Fibroblast of skin of abdomen (primary cell): ENCODE measurements at regions not wholly inside any gene's neighbourhood (a gene's known extent, or its start where the extent isn't known, plus 50 kb on each side); places are given as distances from the start of the nearest gene placed in this dataset.
A peak's percentile ranks its signal among the peaks of the same experiment; 100 is the strongest.
"Not testable (repeated sequence)": the region's sequence is repeated elsewhere in the genome, so short reads cannot be mapped to it uniquely, and the experiment has no call there.

Source experiments
- DNase-seq: peaks from one replicate; pipeline ENCODE4 v3.0.0-alpha.2; 2013

GRCh38 chr12:104906695-104907094 lies 51.4 kb downstream of the SLC41A2 start:
- DNase-seq, result no peak

- DNase-seq, result not testable (repeated sequence)
These were observed 52.6 kb downstream of the SLC41A2 start for GRCh38 chr12:104905446-104905845.

GRCh38 chr12:104903648-104904423 lies 54.3 kb downstream of the SLC41A2 start:
- no peak for DNase-seq

GRCh38 chr12:104902125-104902524 lies 56.0 kb downstream of the SLC41A2 start:
- no peak for DNase-seq

GRCh38 chr12:104896710-104897109 lies 61.4 kb downstream of the SLC41A2 start:
- DNase-seq, result no peak

- DNase-seq, result no peak
These were observed 61.9 kb downstream of the SLC41A2 start for GRCh38 chr12:104896146-104896545.

- DNase-seq, result no peak
These were observed 62.7 kb downstream of the SLC41A2 start for GRCh38 chr12:104895415-104895814.

GRCh38 chr12:104890476-104891096 lies 67.5 kb downstream of the SLC41A2 start:
- DNase-seq, result no peak

GRCh38 chr12:104889735-104890134 lies 68.4 kb downstream of the SLC41A2 start:
- no peak for DNase-seq

GRCh38 chr12:104888892-104889291 lies 69.2 kb downstream of the SLC41A2 start:
- no peak for DNase-seq

GRCh38 chr12:104888481-104888880 lies 69.6 kb downstream of the SLC41A2 start:
- no peak for DNase-seq

GRCh38 chr12:104887452-104887851 lies 70.6 kb downstream of the SLC41A2 start:
- DNase-seq, result no peak

GRCh38 chr12:104886418-104887401 lies 71.4 kb downstream of the SLC41A2 start:
- DNase-seq, result peak; percentile 50

GRCh38 chr12:104878858-104879257 lies 79.2 kb downstream of the SLC41A2 start:
- DNase-seq, result not testable (repeated sequence)

GRCh38 chr12:104877103-104877705 lies 80.9 kb downstream of the SLC41A2 start:
- peak; percentile 55 for DNase-seq

GRCh38 chr12:104873374-104873773 lies 84.7 kb downstream of the SLC41A2 start:
- DNase-seq, result peak; percentile 15

- no peak for DNase-seq
These were observed 87.3 kb downstream of the SLC41A2 start for GRCh38 chr12:104870797-104871196.

GRCh38 chr12:104866291-104866690 lies 91.8 kb downstream of the SLC41A2 start:
- DNase-seq, result peak; percentile 74

- no peak for DNase-seq
These were observed 93.0 kb downstream of the SLC41A2 start for GRCh38 chr12:104865080-104865479.

GRCh38 chr12:104864668-104865067 lies 93.4 kb downstream of the SLC41A2 start:
- no peak for DNase-seq

GRCh38 chr12:104863296-104863948 lies 94.7 kb downstream of the SLC41A2 start:
- peak; percentile 72 for DNase-seq
